ENCODE measurements at regions not wholly inside any gene's neighbourhood (a gene's known extent, or its start where the extent isn't known, plus 50 kb on each side); places are given as distances from the start of the nearest gene placed in this dataset.
"Not testable (repeated sequence)": the region's sequence is repeated elsewhere in the genome, so short reads cannot be mapped to it uniquely, and the experiment has no call there.

GRCh38 chr21:17101696-17102095, 411.1 kb upstream of the CXADR start:
- DNase-seq = no peak

- DNase-seq = no peak
Observed at GRCh38 chr21:17105932-17106331, 406.9 kb upstream of the CXADR start.

DNA sequence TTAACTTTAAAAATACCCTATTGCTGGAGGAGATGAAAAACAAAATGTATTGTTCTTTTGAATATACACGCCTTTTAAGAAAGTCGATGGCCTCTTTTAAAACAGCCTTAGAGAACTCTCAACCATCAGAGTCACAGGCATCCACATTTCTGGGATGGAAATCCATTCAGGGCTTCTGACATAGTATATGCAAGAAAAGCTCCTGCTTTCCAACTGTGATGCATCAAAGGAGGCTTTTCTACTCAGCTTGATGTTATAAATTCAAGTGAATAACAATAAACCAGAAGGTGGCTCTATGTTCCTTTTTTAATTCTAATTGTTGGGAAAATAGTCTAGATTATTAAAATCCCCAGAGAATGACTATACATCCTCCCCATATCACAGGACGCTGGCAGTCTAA, 398.8 kb upstream of the CXADR start:
- no peak for DNase-seq

- no peak for DNase-seq
Observed at GRCh38 chr21:17118638-17119384, 394.0 kb upstream of the CXADR start.

DNA sequence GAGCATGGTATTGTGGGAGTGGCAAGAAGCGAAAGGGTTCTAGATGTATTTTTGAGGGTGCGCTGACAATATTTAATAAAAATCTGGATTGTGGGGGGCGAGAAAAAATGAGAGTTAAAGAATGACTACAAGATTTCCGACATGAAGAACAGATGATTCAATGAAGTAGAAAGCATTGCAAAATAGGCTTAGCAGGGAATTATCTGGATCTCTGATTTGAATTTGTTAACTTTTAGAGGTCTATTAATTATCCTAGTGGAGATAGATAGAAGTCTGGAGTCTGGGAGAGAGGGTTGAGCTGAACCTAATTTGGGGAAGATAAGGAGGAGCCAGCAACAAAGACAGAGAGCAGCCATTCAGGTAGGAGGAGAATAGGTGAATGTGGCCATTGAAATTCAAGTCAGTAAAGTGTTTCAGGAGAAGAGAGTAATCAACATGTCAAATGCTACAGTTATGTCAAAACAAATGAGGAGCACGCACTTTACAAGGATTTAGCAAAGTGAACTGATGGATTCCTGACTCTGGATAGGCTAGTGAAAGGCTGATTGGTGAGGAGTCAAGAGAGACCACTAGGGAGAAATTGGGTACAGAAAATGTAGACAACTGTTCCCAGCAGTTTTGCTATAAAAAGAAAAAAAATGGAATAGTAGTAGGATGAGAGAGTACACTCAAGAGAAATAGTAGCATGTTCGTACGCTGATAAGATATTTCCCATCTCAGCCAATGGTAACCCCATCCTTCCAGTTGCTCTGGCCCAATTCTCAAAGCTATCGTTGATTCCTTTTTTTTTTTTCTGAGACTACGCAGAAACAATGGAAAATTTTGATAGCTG, 393.2 kb upstream of the CXADR start:
- DNase-seq = no peak

DNA sequence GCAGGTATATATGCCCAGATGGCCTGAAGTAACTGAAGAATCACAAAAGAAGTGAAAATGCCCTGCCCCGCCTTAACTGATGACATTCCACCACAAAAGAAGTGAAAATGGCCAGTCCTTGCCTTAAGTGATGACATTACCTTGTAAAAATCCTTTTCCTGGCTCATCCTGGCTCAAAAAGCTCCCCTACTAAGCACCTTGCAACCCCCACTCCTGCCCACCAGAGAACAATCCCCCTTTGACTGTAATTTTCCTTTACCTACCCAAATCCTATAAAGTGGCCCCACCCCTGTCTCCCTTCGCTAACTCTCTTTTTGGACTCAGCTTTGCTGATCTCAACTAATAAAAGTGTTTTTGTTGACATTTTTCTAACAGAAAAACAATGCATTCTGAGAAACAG, 385.4 kb upstream of the CXADR start:
- not testable (repeated sequence) for DNase-seq

DNA sequence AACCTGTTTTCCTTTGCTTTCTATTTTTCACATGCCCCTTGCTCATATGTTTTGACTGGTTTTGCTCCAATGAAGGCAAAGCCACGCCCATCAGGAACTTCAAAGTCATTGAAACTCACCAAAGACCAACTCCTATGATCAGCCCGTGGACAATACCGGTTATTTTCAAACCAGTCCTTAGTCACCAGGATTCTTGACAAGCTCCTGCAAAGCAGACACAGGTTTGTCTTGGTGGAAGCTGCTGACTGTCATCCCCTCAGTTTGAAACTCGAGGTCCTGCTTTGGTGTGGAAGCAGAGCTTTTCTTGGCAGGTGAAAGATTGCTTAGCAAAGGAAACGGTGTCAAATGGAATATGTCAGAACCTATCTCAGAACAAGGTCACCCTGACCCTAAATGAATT, 384.7 kb upstream of the CXADR start:
- no peak for DNase-seq

DNA sequence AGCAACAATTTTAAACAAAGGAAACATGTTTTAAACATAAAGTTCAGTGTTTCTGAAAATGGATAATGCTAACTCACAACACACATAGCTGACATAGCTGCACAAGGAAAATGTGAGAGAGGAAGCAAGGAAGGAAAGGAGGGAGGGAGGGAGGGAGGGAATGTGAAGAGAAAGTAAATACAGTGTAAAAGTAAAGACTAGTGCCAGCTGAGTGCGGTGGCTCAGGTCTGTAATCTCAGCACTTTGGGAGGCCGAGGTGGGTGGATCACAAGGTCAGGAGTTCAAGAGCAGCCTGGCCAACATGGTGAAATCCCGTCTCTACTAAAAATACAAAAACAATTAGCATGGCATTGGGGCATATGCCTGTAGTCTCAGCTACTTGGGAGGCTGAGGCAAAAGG, 373.7 kb upstream of the CXADR start:
- DNase-seq = not testable (repeated sequence)

DNA sequence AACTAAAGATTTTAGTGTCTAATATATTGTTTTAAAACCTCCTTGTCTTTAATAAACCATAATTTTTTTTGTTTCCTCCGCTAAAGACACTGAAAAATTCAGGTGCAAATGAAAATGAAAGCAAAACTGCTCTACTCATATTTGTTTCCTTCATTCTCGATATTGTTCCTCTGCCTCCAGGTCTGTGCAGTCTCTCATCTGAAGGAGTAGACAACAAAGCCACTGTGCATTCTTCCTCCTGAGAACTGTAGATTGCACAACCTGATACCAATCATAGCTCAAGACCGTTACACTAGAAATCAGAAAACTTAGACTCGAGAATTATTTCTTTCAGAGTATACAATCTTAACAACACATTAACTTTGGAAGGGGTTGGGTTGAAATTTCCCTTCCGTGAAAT, 373.1 kb upstream of the CXADR start:
- no peak for DNase-seq

- no peak for DNase-seq
Observed at GRCh38 chr21:17146426-17146825, 366.4 kb upstream of the CXADR start.

DNA sequence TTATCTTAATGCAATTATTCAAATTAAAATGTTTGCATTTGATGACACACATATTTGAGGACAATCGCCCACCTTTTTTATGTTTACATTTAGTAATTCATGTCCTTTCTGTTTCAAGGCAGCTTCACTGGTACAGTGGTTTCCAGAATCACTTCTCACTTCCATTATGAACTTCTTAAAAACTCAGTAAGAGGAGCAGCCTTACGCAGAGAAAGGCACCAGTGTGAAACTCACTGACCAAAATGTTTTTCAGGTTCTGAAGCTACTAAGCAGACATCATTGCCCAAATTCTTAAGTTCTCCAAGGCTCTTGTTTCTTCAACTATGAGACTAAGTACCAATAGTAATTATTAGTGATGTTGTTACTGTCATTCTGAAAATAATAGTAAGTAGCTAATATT, 353.1 kb upstream of the CXADR start:
- DNase-seq = peak; percentile 14

GRCh38 chr21:17185674-17186073, 327.2 kb upstream of the CXADR start:
- DNase-seq = no peak

GRCh38 chr21:17189963-17190362, 322.9 kb upstream of the CXADR start:
- no peak for DNase-seq

GRCh38 chr21:17191346-17191993, 321.4 kb upstream of the CXADR start:
- DNase-seq = no peak

DNA sequence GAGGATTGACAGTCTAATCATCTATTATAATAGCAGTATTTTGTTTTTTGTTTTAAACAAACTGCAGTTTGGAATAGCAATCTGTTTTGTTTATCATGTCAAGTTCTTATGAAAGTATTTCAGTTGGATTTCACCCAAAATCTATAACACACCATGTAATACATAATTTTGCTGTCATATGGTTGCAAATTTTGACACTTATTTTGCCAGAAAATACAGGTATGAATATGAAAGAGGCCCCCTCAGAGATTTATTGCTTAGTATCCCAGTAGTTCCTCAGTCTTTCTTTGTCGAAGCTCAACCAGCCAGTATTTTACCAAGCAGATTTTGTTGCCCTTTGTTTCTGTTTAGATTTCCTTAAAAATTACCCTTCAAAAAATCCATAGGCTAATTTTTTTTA, 317.5 kb upstream of the CXADR start:
- no peak for DNase-seq

GRCh38 chr21:17195976-17196375, 316.9 kb upstream of the CXADR start:
- no peak for DNase-seq

DNA sequence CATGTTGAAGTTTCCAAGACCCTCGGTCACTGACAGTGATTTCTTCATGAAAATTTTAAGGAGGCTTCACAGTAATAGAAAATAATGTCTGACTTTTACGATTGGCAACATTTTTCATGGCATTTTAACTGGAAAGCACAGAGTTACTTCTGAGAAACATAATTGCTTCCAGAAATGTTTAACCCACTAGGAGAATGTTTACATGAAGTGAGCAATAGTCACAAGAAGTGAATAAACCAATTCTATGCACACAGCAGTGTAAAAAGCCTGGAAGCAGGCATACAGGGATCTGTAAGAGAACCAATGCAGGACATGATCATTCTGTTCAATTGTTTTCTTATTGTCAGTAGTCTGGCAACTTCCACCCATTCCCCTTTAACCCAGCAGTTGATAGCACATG, 316.2 kb upstream of the CXADR start:
- no peak for DNase-seq

DNA sequence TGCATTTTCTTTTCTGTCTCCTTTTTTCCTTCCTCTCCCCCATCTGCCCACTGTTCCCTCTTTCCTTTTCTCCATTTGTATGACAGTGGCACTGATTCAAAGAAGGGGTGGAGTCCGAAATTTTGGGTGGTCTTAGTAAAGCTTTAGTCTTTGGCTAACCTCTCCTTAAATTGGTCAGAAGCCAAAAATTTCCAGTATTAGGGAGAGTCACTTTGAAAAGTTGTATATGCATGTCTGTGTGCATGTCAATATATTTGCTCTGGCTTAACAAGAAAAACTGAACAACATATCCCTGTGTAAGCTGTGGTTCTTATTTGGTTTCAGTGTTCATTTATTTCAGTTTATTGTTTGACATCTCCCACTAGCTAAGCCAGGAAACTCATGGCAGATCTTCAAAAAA, 314.8 kb upstream of the CXADR start:
- no peak for DNase-seq

GRCh38 chr21:17200250-17200649, 312.6 kb upstream of the CXADR start:
- no peak for DNase-seq

- DNase-seq = no peak
Observed at GRCh38 chr21:17201741-17202260, 311.0 kb upstream of the CXADR start.

GRCh38 chr21:17214801-17215200, 298.0 kb upstream of the CXADR start:
- DNase-seq = no peak

DNA sequence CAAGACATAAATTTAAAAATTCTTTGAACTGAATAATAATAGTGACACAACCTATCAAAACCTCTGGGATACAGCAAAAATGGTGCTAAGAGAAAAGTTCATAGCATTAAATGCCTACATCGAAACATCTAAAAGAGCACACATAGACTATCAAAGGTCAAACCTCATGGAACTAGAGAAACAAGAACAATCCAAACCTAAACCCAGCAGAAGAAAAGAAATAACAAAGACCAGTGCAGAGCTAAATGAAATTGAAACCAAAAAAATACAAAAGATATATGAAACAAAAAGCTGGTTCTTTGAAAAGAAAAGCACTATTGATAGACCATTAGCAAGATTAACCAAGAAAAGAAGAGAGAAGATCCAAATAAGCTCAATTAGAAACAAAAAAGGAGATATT, 293.8 kb upstream of the CXADR start:
- DNase-seq = not testable (repeated sequence)

GRCh38 chr21:17231124-17231523, 281.7 kb upstream of the CXADR start:
- DNase-seq = no peak

- no peak for DNase-seq
Observed at GRCh38 chr21:17231771-17232170, 281.1 kb upstream of the CXADR start.
